Hematopoietic multipotent progenitor cell treated with erythropoietin and hydrocortisone succinate and interleukin-3 and kit ligand, for 8 days (in vitro differentiated cells): ENCODE measurements at regions not wholly inside any gene's neighbourhood (a gene's known extent, or its start where the extent isn't known, plus 50 kb on each side); places are given as distances from the start of the nearest gene placed in this dataset.
A peak's percentile ranks its signal among the peaks of the same experiment; 100 is the strongest.

Source experiments
- DNase-seq: peaks from one replicate; pipeline ENCODE4 v3.0.0-alpha.2; 2015

- no peak for DNase-seq
Observed at GRCh38 chr2:5845798-5846330, 153.7 kb downstream of the SOX11 start.

GRCh38 chr2:5846881-5847280 is 154.7 kb downstream of the SOX11 start:
- DNase-seq = no peak

GRCh38 chr2:5849562-5849961 is 157.4 kb downstream of the SOX11 start:
- DNase-seq = no peak

- DNase-seq = no peak
Observed at GRCh38 chr2:5851410-5851809, 159.2 kb downstream of the SOX11 start.

GRCh38 chr2:5854797-5855196 is 162.6 kb downstream of the SOX11 start:
- no peak for DNase-seq

GRCh38 chr2:5867056-5867455 is 174.9 kb downstream of the SOX11 start:
- DNase-seq = no peak

- no peak for DNase-seq
Observed at GRCh38 chr2:5868931-5869330, 176.7 kb downstream of the SOX11 start.

GRCh38 chr2:5869936-5870335 is 177.8 kb downstream of the SOX11 start:
- no peak for DNase-seq

GRCh38 chr2:5877360-5877759 is 185.2 kb downstream of the SOX11 start:
- no peak for DNase-seq

GRCh38 chr2:5885451-5886173 is 193.4 kb downstream of the SOX11 start:
- no peak for DNase-seq

GRCh38 chr2:5886462-5886861 is 194.3 kb downstream of the SOX11 start:
- no peak for DNase-seq

- DNase-seq = no peak
Observed at GRCh38 chr2:5888126-5888525, 195.9 kb downstream of the SOX11 start.

GRCh38 chr2:5889519-5889918 is 197.3 kb downstream of the SOX11 start:
- DNase-seq = no peak

GRCh38 chr2:5894355-5894754 is 202.2 kb downstream of the SOX11 start:
- DNase-seq = no peak

- no peak for DNase-seq
Observed at GRCh38 chr2:5895284-5895683, 203.1 kb downstream of the SOX11 start.

GRCh38 chr2:5897249-5897648 is 205.1 kb downstream of the SOX11 start:
- no peak for DNase-seq

- no peak for DNase-seq
Observed at GRCh38 chr2:5898667-5899066, 206.5 kb downstream of the SOX11 start.

GRCh38 chr2:5905661-5906060 is 213.5 kb downstream of the SOX11 start:
- no peak for DNase-seq

- DNase-seq = no peak
Observed at GRCh38 chr2:5908071-5908470, 215.9 kb downstream of the SOX11 start.

- no peak for DNase-seq
Observed at GRCh38 chr2:5911718-5912117, 219.5 kb downstream of the SOX11 start.

- no peak for DNase-seq
Observed at GRCh38 chr2:5913711-5914395, 221.7 kb downstream of the SOX11 start.

- DNase-seq = no peak
Observed at GRCh38 chr2:5914811-5915611, 222.8 kb downstream of the SOX11 start.

- DNase-seq = peak; percentile 41
Observed at GRCh38 chr2:5915881-5916310, 223.7 kb downstream of the SOX11 start.
